ENCODE measurements at regions not wholly inside any gene's neighbourhood (a gene's known extent, or its start where the extent isn't known, plus 50 kb on each side); places are given as distances from the start of the nearest gene placed in this dataset.
"Not testable (repeated sequence)": the region's sequence is repeated elsewhere in the genome, so short reads cannot be mapped to it uniquely, and the experiment has no call there.

DNA sequence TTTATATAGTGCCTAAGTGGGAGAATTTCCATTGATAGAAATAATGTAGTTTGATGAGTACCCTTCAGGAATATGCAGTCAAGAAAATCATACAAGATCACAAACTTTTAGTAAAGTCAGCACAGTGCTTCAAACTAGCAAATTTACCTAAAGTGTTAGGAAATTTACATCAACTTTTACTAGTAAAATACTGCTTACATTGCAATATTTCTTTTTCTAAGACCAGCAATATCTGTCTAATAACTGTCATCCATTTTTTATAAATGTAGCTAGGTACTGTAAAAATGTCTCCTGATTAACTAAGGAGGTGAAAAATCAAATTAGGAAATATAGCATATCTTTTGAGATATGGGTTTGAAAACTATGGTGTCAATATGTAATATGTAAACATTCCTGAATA is 405.4 kb downstream of the MDFIC start:
- H3K27ac ChIP-seq (ENCODE audit: low read depth, low read length, poor library complexity, severe bottlenecking), result no peak overlapping the region
- H3K9me3 ChIP-seq (ENCODE audit: low read depth, low read length, poor library complexity, severe bottlenecking), result no peaks in the 10 kb centered on the region
- CTCF ChIA-PET, result no interaction called here
- H3K36me3 ChIP-seq (ENCODE audit: insufficient read depth, low read length, poor library complexity, severe bottlenecking), result no peaks in the 10 kb centered on the region
- H3K4me3 ChIP-seq (ENCODE audit: low read depth, low read length, poor library complexity, severe bottlenecking), result no peak overlapping the region
- no peaks in the 10 kb centered on the region for H3K4me1 ChIP-seq (ENCODE audit: insufficient read depth, low read length, poor library complexity, severe bottlenecking)
- POLR2A ChIA-PET (ENCODE audit: low non-redundant PET), result no interaction called here
- no peak for TF ChIP-seq EZH2 (IDR thresholded peaks at IDR 0.05; ENCODE audit: borderline replicate concordance, low read depth, low read length, poor library complexity, severe bottlenecking)
- TF ChIP-seq, protein P1, sequence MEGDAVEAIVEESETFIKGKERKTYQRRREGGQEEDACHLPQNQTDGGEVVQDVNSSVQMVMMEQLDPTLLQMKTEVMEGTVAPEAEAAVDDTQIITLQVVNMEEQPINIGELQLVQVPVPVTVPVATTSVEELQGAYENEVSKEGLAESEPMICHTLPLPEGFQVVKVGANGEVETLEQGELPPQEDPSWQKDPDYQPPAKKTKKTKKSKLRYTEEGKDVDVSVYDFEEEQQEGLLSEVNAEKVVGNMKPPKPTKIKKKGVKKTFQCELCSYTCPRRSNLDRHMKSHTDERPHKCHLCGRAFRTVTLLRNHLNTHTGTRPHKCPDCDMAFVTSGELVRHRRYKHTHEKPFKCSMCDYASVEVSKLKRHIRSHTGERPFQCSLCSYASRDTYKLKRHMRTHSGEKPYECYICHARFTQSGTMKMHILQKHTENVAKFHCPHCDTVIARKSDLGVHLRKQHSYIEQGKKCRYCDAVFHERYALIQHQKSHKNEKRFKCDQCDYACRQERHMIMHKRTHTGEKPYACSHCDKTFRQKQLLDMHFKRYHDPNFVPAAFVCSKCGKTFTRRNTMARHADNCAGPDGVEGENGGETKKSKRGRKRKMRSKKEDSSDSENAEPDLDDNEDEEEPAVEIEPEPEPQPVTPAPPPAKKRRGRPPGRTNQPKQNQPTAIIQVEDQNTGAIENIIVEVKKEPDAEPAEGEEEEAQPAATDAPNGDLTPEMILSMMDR (conservative IDR thresholded peaks at IDR 0.05; ENCODE audit: low read depth, low read length), result no peak
- no peaks in the 10 kb centered on the region for H3K27me3 ChIP-seq (replicated peaks; ENCODE audit: insufficient read depth, low read depth, low read length, poor library complexity)
- DNase-seq (ENCODE audit: low spot score), result no peak
- intact Hi-C loops (cut with micrococcal nuclease; ENCODE audit: unreplicated experiment), result no loop called here
- BruUV-seq (replicated peaks), result no TSS peak

DNA sequence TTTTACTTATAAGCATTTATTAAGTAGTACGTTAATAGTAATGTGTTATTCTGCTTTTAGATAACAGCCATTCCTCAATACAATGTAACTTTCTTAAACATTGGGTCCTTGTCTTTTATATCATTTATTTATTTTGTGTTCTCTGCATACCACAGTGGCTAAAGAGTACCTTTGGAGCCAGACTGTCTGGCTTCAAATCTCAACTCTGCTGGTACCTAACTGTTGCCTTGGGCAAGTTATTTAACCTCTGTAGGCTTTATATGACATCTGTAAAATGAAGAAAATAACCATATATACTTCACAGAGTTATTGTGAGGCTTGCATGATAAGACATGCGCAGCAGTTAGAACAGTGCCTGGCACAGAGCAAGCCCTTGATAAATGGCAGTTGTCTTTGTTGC is 397.6 kb downstream of the MDFIC start:
- H3K9me3 ChIP-seq (ENCODE audit: low read depth, low read length, poor library complexity, severe bottlenecking), result no peaks in the 10 kb centered on the region
- intact Hi-C loops (cut with micrococcal nuclease; ENCODE audit: unreplicated experiment), result no loop called here
- H3K27me3 ChIP-seq (replicated peaks; ENCODE audit: insufficient read depth, low read depth, low read length, poor library complexity), result no peaks in the 10 kb centered on the region
- no peak overlapping the region for H3K4me3 ChIP-seq (ENCODE audit: low read depth, low read length, poor library complexity, severe bottlenecking)
- BruUV-seq (replicated peaks), result no TSS peak
- no peaks in the 10 kb centered on the region for H3K4me1 ChIP-seq (ENCODE audit: insufficient read depth, low read length, poor library complexity, severe bottlenecking)
- H3K27ac ChIP-seq (ENCODE audit: low read depth, low read length, poor library complexity, severe bottlenecking), result no peak overlapping the region
- CTCF ChIA-PET, result no interaction called here
- no peak for DNase-seq (ENCODE audit: low spot score)
- no peak for TF ChIP-seq EZH2 (IDR thresholded peaks at IDR 0.05; ENCODE audit: borderline replicate concordance, low read depth, low read length, poor library complexity, severe bottlenecking)
- TF ChIP-seq, protein P1 (conservative IDR thresholded peaks at IDR 0.05; ENCODE audit: low read depth, low read length), result no peak
- POLR2A ChIA-PET (ENCODE audit: low non-redundant PET), result no interaction called here
- H3K36me3 ChIP-seq (ENCODE audit: insufficient read depth, low read length, poor library complexity, severe bottlenecking), result no peaks in the 10 kb centered on the region

DNA sequence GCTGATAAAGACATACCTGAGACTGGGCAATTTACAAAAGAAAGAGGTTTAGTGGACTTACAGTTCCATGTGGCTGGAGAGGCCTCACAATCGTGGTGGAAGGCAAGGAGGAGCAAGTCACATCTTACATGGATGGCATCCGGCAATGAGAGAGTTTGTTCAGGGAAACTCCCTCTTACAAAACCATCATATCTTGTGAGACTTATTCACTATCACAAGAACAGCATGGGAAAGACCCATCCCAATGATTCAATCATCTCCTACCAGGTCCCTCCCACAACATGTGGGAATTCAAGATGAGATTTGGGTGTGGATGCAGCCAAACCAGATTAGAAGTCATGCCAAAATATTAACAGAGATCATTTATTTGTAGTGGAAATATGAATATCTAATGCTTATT is 388.4 kb downstream of the MDFIC start:
- intact Hi-C loops (cut with micrococcal nuclease; ENCODE audit: unreplicated experiment); H3K36me3 ChIP-seq (ENCODE audit: insufficient read depth, low read length, poor library complexity, severe bottlenecking); H3K27ac ChIP-seq (ENCODE audit: low read depth, low read length, poor library complexity, severe bottlenecking); H3K9me3 ChIP-seq (ENCODE audit: low read depth, low read length, poor library complexity, severe bottlenecking); POLR2A ChIA-PET (ENCODE audit: low non-redundant PET); CTCF ChIA-PET; H3K4me3 ChIP-seq (ENCODE audit: low read depth, low read length, poor library complexity, severe bottlenecking); H3K4me1 ChIP-seq (ENCODE audit: insufficient read depth, low read length, poor library complexity, severe bottlenecking); H3K27me3 ChIP-seq (replicated peaks; ENCODE audit: insufficient read depth, low read depth, low read length, poor library complexity); DNase-seq (ENCODE audit: low spot score); BruUV-seq (replicated peaks): not testable (repeated sequence)

DNA sequence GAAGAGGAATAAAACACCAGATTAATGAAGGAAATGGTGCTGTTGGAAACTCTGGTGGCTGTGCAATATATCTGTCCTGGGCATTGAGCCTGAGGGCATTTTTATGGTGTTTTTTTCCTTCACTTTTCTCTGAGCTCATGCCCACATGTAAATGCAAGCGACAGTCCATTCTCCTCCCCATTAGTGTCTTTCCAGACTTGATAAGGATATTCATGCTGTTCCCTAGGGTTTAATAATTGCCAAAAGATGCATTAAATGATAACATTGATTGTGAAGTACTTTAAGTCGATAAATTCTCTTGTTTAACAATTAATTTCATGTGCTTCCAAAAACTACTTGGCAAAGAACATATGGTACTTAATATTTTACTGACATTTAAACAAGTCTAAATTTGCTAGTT is 384.7 kb downstream of the MDFIC start:
- H3K4me3 ChIP-seq (ENCODE audit: low read depth, low read length, poor library complexity, severe bottlenecking), result no peak overlapping the region
- no peak overlapping the region for H3K27ac ChIP-seq (ENCODE audit: low read depth, low read length, poor library complexity, severe bottlenecking)
- no peak for DNase-seq (ENCODE audit: low spot score)
- CTCF ChIA-PET, result no interaction called here
- no peaks in the 10 kb centered on the region for H3K36me3 ChIP-seq (ENCODE audit: insufficient read depth, low read length, poor library complexity, severe bottlenecking)
- intact Hi-C loops (cut with micrococcal nuclease; ENCODE audit: unreplicated experiment), result no loop called here
- BruUV-seq (replicated peaks), result no TSS peak
- POLR2A ChIA-PET (ENCODE audit: low non-redundant PET), result no interaction called here
- no peaks in the 10 kb centered on the region for H3K4me1 ChIP-seq (ENCODE audit: insufficient read depth, low read length, poor library complexity, severe bottlenecking)
- no peaks in the 10 kb centered on the region for H3K9me3 ChIP-seq (ENCODE audit: low read depth, low read length, poor library complexity, severe bottlenecking)
- TF ChIP-seq EZH2 (IDR thresholded peaks at IDR 0.05; ENCODE audit: borderline replicate concordance, low read depth, low read length, poor library complexity, severe bottlenecking), result no peak
- TF ChIP-seq, protein P1 (conservative IDR thresholded peaks at IDR 0.05; ENCODE audit: low read depth, low read length), result no peak
- H3K27me3 ChIP-seq (replicated peaks; ENCODE audit: insufficient read depth, low read depth, low read length, poor library complexity), result no peaks in the 10 kb centered on the region

Measured in A673 (cell line).